Erythroblast (primary cell): ENCODE measurements at regions not wholly inside any gene's neighbourhood (a gene's known extent, or its start where the extent isn't known, plus 50 kb on each side); places are given as distances from the start of the nearest gene placed in this dataset.

ENCODE experiments used
- GATA1 ChIP-seq: IDR thresholded peaks from 2 replicates; pipeline ENCODE4 v1.6.1; 2011; ENCODE audit warnings: low read depth, mild to moderate bottlenecking, control low read depth, low read length, moderate library complexity
- POLR2A ChIP-seq: IDR thresholded peaks from 2 replicates; pipeline ENCODE4 v1.6.1; 2011; ENCODE audit warnings: mild to moderate bottlenecking, low read length

DNA sequence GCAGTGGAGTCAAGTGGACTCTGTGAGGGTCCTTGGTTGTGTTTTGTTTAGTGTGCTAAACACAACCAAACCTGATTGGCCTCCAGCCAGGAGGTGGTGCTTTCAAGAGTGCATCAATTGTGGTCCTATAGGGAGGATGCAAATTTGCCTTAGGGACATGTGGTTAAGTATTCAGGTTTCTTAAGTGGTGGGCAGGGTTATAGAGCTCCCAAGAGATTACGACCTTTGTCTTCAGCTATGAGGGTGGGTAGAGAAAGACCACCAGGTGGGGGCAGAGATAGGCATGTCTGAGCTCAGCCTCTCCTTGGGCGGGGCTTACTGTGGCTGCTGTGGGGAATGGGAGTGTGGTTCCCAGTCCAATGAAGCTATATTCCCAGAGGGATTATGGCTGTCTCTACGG, 186.6 kb downstream of the SQOR start:
- TF ChIP-seq POLR2A (no peak), GATA1 (no peak)
